Lower leg skin (tissue), 4 donors: ENCODE measurements at regions not wholly inside any gene's neighbourhood (a gene's known extent, or its start where the extent isn't known, plus 50 kb on each side); places are given as distances from the start of the nearest gene placed in this dataset.

ENCODE experiments used
- DNase-seq, 2 donors: peaks; one replicate each; pipeline ENCODE4 v3.0.0-alpha.2; 2019; ENCODE audit warnings: low spot score in 2 of 2
- H3K4me3 ChIP-seq: fragments of 200-600 bp; sonication (generic); 2 replicates; pipeline ENCODE4 v1.5.1; 2017; ENCODE audit warnings: mild to moderate bottlenecking, low read depth; ENCODE audit not compliant: poor library complexity, severe bottlenecking
- CTCF ChIP-seq, 3 donors: fragments of 450-650 bp; IDR thresholded peaks; one replicate each; pipeline ENCODE4 v1.5.1; 2016; ENCODE audit warnings: antibody characterized with exemption in 3 of 3, mild to moderate bottlenecking in 3 of 3, moderate library complexity in 2 of 3
- POLR2A ChIP-seq, 2 donors: fragments of 450-650 bp; IDR thresholded peaks; one replicate each; pipeline ENCODE4 v1.6.1; 2016 to 2017; ENCODE audit warnings: antibody characterized with exemption in 2 of 2, mild to moderate bottlenecking in 1 of 2, moderate library complexity in 1 of 2
- WGBS, 2 donors: methylation state at CpG; one replicate each; pipeline ENCODE4 v1.1.5; 2018; 5-methylcytosine and 5-hydroxymethylcytosine counted together
- intact Hi-C: fragments of 100-400 bp; cut with DNase I; formaldehyde crosslinking; loops from one replicate; pipeline ENCODE4 v1.15.0; 2023; ENCODE audit warnings: low total_unique reads

GRCh38 chr2:237159006-237159911, 73.6 kb downstream of the COPS8 start:
- intact Hi-C loops: no loop called here
- TF ChIP-seq CTCF (IDR thresholded peaks at IDR 0.05): no peak
- no peak for TF ChIP-seq POLR2A (IDR thresholded peaks at IDR 0.05)
- H3K4me3 ChIP-seq: no peak overlapping the region
- no peak for DNase-seq
- WGBS, 2 donors: 65 to 67% methylated on average over 10 of the region's 10 CpGs

- WGBS, 2 donors: 81% methylated on average over 9 of the region's 9 CpGs
- no peak for TF ChIP-seq CTCF (IDR thresholded peaks at IDR 0.05)
- no peak for TF ChIP-seq POLR2A (IDR thresholded peaks at IDR 0.05)
- intact Hi-C loops: no loop called here
- no peak overlapping the region for H3K4me3 ChIP-seq
- no peak for DNase-seq
Observed at GRCh38 chr2:237160271-237160919, 74.7 kb downstream of the COPS8 start.

- H3K4me3 ChIP-seq: no peak overlapping the region
- TF ChIP-seq POLR2A (IDR thresholded peaks at IDR 0.05): no peak
- intact Hi-C loops: no loop called here
- DNase-seq: peak; percentile 84 to 91
- WGBS, 2 donors: 68 to 69% methylated on average over 5 of the region's 5 CpGs
Observed at GRCh38 chr2:237161189-237161588, 75.5 kb downstream of the COPS8 start.

- H3K4me3 ChIP-seq: no peak overlapping the region
- 77 to 80% methylated on average over 5 of the region's 5 CpGs for WGBS, 2 donors
- no peak for DNase-seq
- intact Hi-C loops: no loop called here
- TF ChIP-seq POLR2A (IDR thresholded peaks at IDR 0.05) (no peak), CTCF (IDR thresholded peaks at IDR 0.05) (no peak)
Observed at GRCh38 chr2:237162959-237163358, 77.3 kb downstream of the COPS8 start.

GRCh38 chr2:237164474-237165042, 78.9 kb downstream of the COPS8 start:
- TF ChIP-seq CTCF (IDR thresholded peaks at IDR 0.05): no peak
- TF ChIP-seq POLR2A (IDR thresholded peaks at IDR 0.05): no peak
- no peak for DNase-seq

More at GRCh38 chr2:237164474-237165042, 78.9 kb downstream of the COPS8 start:
- WGBS, 2 donors: 73 to 80% methylated on average over 10 of the region's 10 CpGs
- no peak overlapping the region for H3K4me3 ChIP-seq
- intact Hi-C loops: no loop called here
